HepG2 (cell line): ENCODE measurements at regions not wholly inside any gene's neighbourhood (a gene's known extent, or its start where the extent isn't known, plus 50 kb on each side); places are given as distances from the start of the nearest gene placed in this dataset.

ENCODE experiments used
- ATAC-seq: fragments of 200-7000 bp; cut with Tn5 transposase; 3 replicates; pipeline ENCODE4 v1.9.1; 2020; ENCODE audit warnings: mild to moderate bottlenecking, moderate library complexity
- BruUV-seq: library from RNA; stranded (reverse); fragments of 400-500 nt; replicated peaks from 2 replicates; lab custom pipeline; 2021; lab: Mats Ljungman, UMichigan
- CTCF ChIA-PET: fragments of 300-600 bp; formaldehyde crosslinking; extraction: SDS; loops from one replicate; lab custom pipeline; 2021; ENCODE audit warnings: low total read pairs, inconsistent platforms, low intra/inter-chr PET ratio; lab: Yijun Ruan, JAX
- POLR2A ChIA-PET: fragments of 350-600 bp; sonication (Branson Sonifier 250); formaldehyde crosslinking; loops from one replicate; lab custom pipeline; 2020; ENCODE audit warnings: antibody characterized with exemption, inconsistent platforms; lab: Yijun Ruan, JAX
- DNase-seq: peaks from one replicate; pipeline ENCODE4 v3.0.0-alpha.2; 2015; ENCODE audit warnings: low spot score
- FAIRE-seq: peaks from 3 replicates; lab custom pipeline; 2011; peaks lifted over from hg19 to GRCh38; lab: Jason Lieb, UNC
- H2AFZ ChIP-seq: one replicate; pipeline ENCODE4 v1.6.1; 2011; ENCODE audit warnings: low read length, inconsistent platforms
- H3K27ac ChIP-seq: fragments of 300-600 bp; 3 replicates; pipeline ENCODE4 v1.8.0; 2011; ENCODE audit warnings: mixed run types, mild to moderate bottlenecking, mixed read lengths, low read length, inconsistent platforms; ENCODE audit not compliant: insufficient read depth; ENCODE audit errors: extremely low read length
- H3K27me3 ChIP-seq, 2 experiments: fragments of 200-600 bp in 1 of 2; 2 replicates in 1 of 2; 3 replicates in 1 of 2; pipeline versions ENCODE4 v1.6.0 to v1.8.0; 2011; ENCODE audit warnings: low read length in 2 of 2, mild to moderate bottlenecking in 2 of 2, moderate library complexity in 2 of 2, inconsistent platforms in 1 of 2; ENCODE audit not compliant: insufficient read depth in 2 of 2, control insufficient read depth in 1 of 2
- H3K36me3 ChIP-seq, 2 experiments: fragments of 200-600 bp in 1 of 2; replicated peaks in 1 of 2; 2 replicates in 1 of 2; 3 replicates in 1 of 2; pipeline versions ENCODE4 v1.5.1 to v1.8.0; 2011; ENCODE audit warnings: low read length in 2 of 2, inconsistent platforms in 1 of 2; ENCODE audit not compliant: insufficient read depth in 2 of 2, control insufficient read depth in 1 of 2
- H3K4me1 ChIP-seq: 2 replicates; pipeline ENCODE4 v1.5.1; 2012; ENCODE audit warnings: low read length, inconsistent platforms; ENCODE audit not compliant: insufficient read depth
- H3K4me2 ChIP-seq: 2 replicates; pipeline ENCODE4 v1.6.0; 2011; ENCODE audit warnings: low read depth, low read length, inconsistent platforms
- H3K4me3 ChIP-seq, 3 experiments: fragments of 200-600 bp in 1 of 3; sonication (generic), shearing (Covaris generic) in 1 of 3; replicated peaks in 1 of 3; 2 replicates each; pipeline ENCODE4 v1.5.1; 2011 to 2016; ENCODE audit warnings: low read length in 3 of 3, inconsistent platforms in 2 of 3, low read depth in 2 of 3, mild to moderate bottlenecking in 2 of 3, control low read depth in 1 of 3, mixed read lengths in 1 of 3; ENCODE audit not compliant: insufficient read depth in 1 of 3
- H3K79me2 ChIP-seq: one replicate; pipeline ENCODE4 v1.6.1; 2011; ENCODE audit warnings: low read length, inconsistent platforms; ENCODE audit not compliant: insufficient read depth
- H3K9ac ChIP-seq: 2 replicates; pipeline ENCODE4 v1.6.0; 2011; ENCODE audit warnings: mild to moderate bottlenecking, low read depth, low read length, inconsistent platforms; ENCODE audit not compliant: insufficient read depth
- H3K9me3 ChIP-seq: 2 replicates; pipeline ENCODE4 v1.5.1; 2012; ENCODE audit warnings: mild to moderate bottlenecking, low read length
- H4K20me1 ChIP-seq: 2 replicates; pipeline ENCODE4 v1.6.0; 2011; ENCODE audit warnings: inconsistent platforms, mild to moderate bottlenecking, low read length, moderate library complexity; ENCODE audit not compliant: insufficient read depth
- BORCS8-MEF2B ChIP-seq: sonication (generic); formaldehyde crosslinking; IDR thresholded peaks from 2 replicates; pipeline ENCODE4 v1.8.0; 2022; ENCODE audit warnings: mild to moderate bottlenecking, missing genetic modification reagents
- CREB1 ChIP-seq, 2 experiments: fragments of 450-650 bp in 1 of 2; IDR thresholded peaks; 2 replicates each; pipeline ENCODE4 v1.6.1; 2016 to 2017; ENCODE audit warnings: control low read depth in 1 of 2, mild to moderate bottlenecking in 1 of 2, missing compliant biosample characterization in 1 of 2, missing genetic modification characterization in 1 of 2
- JUN ChIP-seq: sonication (generic); formaldehyde crosslinking; IDR thresholded peaks from 2 replicates; pipeline ENCODE4 v1.4.0; 2020; ENCODE audit warnings: mild to moderate bottlenecking, missing genetic modification reagents
- MED13 ChIP-seq: sonication (generic); formaldehyde crosslinking; IDR thresholded peaks from 2 replicates; pipeline ENCODE4 v1.5.0; 2020; ENCODE audit warnings: missing genetic modification reagents
- MEF2D ChIP-seq: sonication (generic); formaldehyde crosslinking; IDR thresholded peaks from 2 replicates; pipeline ENCODE4 v1.5.1; 2020; ENCODE audit warnings: mild to moderate bottlenecking, missing genetic modification reagents
- MIER2 ChIP-seq: IDR thresholded peaks from 2 replicates; pipeline ENCODE4 v1.6.1; 2016; ENCODE audit warnings: missing biosample characterization, missing genetic modification reagents
- MYPOP ChIP-seq: sonication (generic); formaldehyde crosslinking; IDR thresholded peaks from 2 replicates; pipeline ENCODE4 v1.8.1; 2023; ENCODE audit warnings: mild to moderate bottlenecking, moderate library complexity, missing genetic modification reagents
- SOX13 ChIP-seq, 3 experiments: fragments of 450-650 bp in 1 of 3; sonication (generic) in 1 of 3; formaldehyde crosslinking in 1 of 3; IDR thresholded peaks in 2 of 3; conservative IDR thresholded peaks in 1 of 3; 2 replicates each; pipeline versions ENCODE4 v1.5.0 to v1.6.1; 2016 to 2020; ENCODE audit warnings: antibody characterized with exemption in 1 of 3, mild to moderate bottlenecking in 1 of 3, missing compliant biosample characterization in 1 of 3, missing genetic modification reagents in 1 of 3, moderate library complexity in 1 of 3
- ZFAT ChIP-seq: sonication (generic); formaldehyde crosslinking; conservative IDR thresholded peaks from 2 replicates; pipeline ENCODE4 v1.8.1; 2023; ENCODE audit warnings: missing genetic modification reagents, inconsistent platforms
- ZNF276 ChIP-seq: sonication (generic); formaldehyde crosslinking; IDR thresholded peaks from 2 replicates; pipeline ENCODE4 v1.4.0; 2020; ENCODE audit warnings: mild to moderate bottlenecking, low read depth, missing genetic modification reagents
- ZNF773 ChIP-seq: sonication (generic); formaldehyde crosslinking; IDR thresholded peaks from 2 replicates; pipeline ENCODE4 v1.4.0; 2020; ENCODE audit warnings: missing genetic modification reagents, borderline replicate concordance
- ZNF777 ChIP-seq: sonication (generic); formaldehyde crosslinking; IDR thresholded peaks from 2 replicates; pipeline ENCODE4 v1.4.0; 2020; ENCODE audit warnings: missing genetic modification reagents
- WGBS: methylation state at CpG from one replicate; pipeline ENCODE4 v1.1.6; 2017; ENCODE audit warnings: low lambda C conversion rate; 5-methylcytosine and 5-hydroxymethylcytosine counted together
- in situ Hi-C: cut with HindIII; loops from 2 replicates; pipeline ENCODE4 v1.10.0; 2017; ENCODE audit warnings: low pct_unique_long_range_greater_than_20kb; ENCODE audit not compliant: extremely low pct_ligation_motif_present
- intact Hi-C: fragments of 100-400 bp; cut with micrococcal nuclease; formaldehyde crosslinking; loops from one replicate; pipeline ENCODE4 v1.10.0; 2022; ENCODE audit not compliant: unreplicated experiment

- no peak overlapping the region for H3K4me2 ChIP-seq
- CTCF ChIA-PET: no interaction called here
- H3K36me3 ChIP-seq: no peaks in the 10 kb centered on the region
- in situ Hi-C loops: no loop called here
- H3K27ac ChIP-seq: no peak overlapping the region
- ATAC-seq (no peak), FAIRE-seq (no peak), DNase-seq (no peak)
- intact Hi-C loops: no loop called here
- POLR2A ChIA-PET: no interaction called here
- no peaks in the 10 kb centered on the region for H3K4me1 ChIP-seq
- TF ChIP-seq ZNF773 (no peak), CREB1 (IDR thresholded peaks at IDR 0.05) (0 out of 2 replicates have a peak, but pooled peaks have one; percentile 41), CREB1 (CRISPR knock-in tag; IDR thresholded peaks at IDR 0.05) (no peak)
- TF ChIP-seq, all 625 proteins: peak for 1
- Histone ChIP-seq H2AFZ (no peak overlapping the region), H4K20me1 (no peaks in the 10 kb centered on the region), H3K79me2 (no peaks in the 10 kb centered on the region), H3K4me3 (no peak overlapping the region), H3K9me3 (no peaks in the 10 kb centered on the region), H3K27me3 (no peaks in the 10 kb centered on the region), H3K9ac (no peak overlapping the region)
- no TSS peak for BruUV-seq
- 9% methylated on average over 4 of the region's 4 CpGs for WGBS
These were observed 413.1 kb upstream of the PODXL start for GRCh38 chr7:131969560-131969959.

GRCh38 chr7:131967216-131967730, 410.8 kb upstream of the PODXL start:
- DNase-seq: no peak
- Histone ChIP-seq H2AFZ (no peak overlapping the region), H3K27me3 (no peaks in the 10 kb centered on the region), H3K4me3 (no peak overlapping the region)
- CTCF ChIA-PET: no interaction called here
- TF ChIP-seq MYPOP (CRISPR knock-in tag): no peak
- no peak for TF ChIP-seq MED13
- no peak for TF ChIP-seq MIER2
- no peak for TF ChIP-seq ZFAT (CRISPR knock-in tag)
- TF ChIP-seq MEF2D: no peak
- TF ChIP-seq JUN (CRISPR knock-in tag): no peak
- no peak for TF ChIP-seq SOX13 (IDR thresholded peaks at IDR 0.05)
- TF ChIP-seq SOX13 (CRISPR knock-in tag; conservative IDR thresholded peaks at IDR 0.05 in 1 of 2, IDR thresholded peaks at IDR 0.05 in 1 of 2): no peak
- no peak for TF ChIP-seq ZNF276
- TF ChIP-seq BORCS8-MEF2B (CRISPR knock-in tag): no peak
- TF ChIP-seq ZNF777 (CRISPR knock-in tag): no peak
- TF ChIP-seq, all 625 proteins: peak for 0
- in situ Hi-C loops: no loop called here
- Histone ChIP-seq H3K4me1 (no peaks in the 10 kb centered on the region), H3K9ac (no peak overlapping the region), H3K4me2 (no peak overlapping the region), H4K20me1 (no peaks in the 10 kb centered on the region), H3K27ac (no peak overlapping the region), H3K9me3 (no peaks in the 10 kb centered on the region), H3K79me2 (no peaks in the 10 kb centered on the region), H3K36me3 (no peaks in the 10 kb centered on the region)
- POLR2A ChIA-PET: no interaction called here
- no peak for FAIRE-seq
- 6% methylated on average over 2 of the region's 2 CpGs for WGBS
- BruUV-seq: no TSS peak
- intact Hi-C loops: no loop called here
- ATAC-seq: no peak
